NCI-H1436 (cell line): ENCODE measurements at regions not wholly inside any gene's neighbourhood (a gene's known extent, or its start where the extent isn't known, plus 50 kb on each side); places are given as distances from the start of the nearest gene placed in this dataset.

Source experiments
- DNase-seq: peaks from one replicate; lab custom pipeline; 2025; lab: John Stamatoyannopoulos, UW

- no peak for DNase-seq
Observed at GRCh38 chr17:73785496-73785895, 141.3 kb upstream of the SDK2 start.

DNA sequence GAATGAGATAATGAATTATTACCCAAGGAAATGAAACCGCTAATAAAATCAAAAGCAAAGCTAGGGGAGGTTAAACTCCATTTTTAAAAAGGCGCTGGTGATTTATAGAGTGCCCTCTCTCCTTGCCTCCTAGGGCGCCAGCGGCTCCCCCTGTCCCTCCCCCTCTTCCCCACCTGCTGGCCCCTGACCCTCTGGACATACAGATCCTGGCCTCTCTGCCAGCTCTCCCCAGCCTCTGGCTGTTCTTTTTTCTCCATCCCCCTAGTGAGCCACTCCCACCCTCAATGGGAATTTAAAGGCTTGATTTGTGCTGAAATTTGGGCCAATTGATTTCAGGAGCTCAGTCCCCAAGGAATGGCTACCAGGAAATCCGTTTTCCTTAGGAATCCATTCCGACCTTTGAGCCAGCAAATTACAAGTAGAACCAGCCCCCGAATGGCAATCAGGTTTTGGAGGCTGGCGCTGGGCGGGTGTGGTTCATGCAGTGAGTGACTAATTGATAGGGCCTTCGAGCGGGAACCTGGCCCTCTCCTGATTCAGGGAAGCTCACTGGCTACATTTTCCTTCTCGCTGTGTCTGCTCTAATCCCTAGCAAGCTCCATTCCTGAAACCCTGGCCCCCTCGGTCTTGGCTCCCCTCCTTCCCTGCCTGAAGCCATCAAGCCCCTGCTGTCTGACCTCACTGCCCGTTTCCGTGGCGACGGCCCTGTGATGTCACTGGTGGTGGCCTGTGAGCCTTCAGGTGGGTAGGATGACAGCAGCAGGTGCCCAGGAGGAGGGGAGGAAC, 141.9 kb upstream of the SDK2 start:
- DNase-seq: peak; percentile 93

DNA sequence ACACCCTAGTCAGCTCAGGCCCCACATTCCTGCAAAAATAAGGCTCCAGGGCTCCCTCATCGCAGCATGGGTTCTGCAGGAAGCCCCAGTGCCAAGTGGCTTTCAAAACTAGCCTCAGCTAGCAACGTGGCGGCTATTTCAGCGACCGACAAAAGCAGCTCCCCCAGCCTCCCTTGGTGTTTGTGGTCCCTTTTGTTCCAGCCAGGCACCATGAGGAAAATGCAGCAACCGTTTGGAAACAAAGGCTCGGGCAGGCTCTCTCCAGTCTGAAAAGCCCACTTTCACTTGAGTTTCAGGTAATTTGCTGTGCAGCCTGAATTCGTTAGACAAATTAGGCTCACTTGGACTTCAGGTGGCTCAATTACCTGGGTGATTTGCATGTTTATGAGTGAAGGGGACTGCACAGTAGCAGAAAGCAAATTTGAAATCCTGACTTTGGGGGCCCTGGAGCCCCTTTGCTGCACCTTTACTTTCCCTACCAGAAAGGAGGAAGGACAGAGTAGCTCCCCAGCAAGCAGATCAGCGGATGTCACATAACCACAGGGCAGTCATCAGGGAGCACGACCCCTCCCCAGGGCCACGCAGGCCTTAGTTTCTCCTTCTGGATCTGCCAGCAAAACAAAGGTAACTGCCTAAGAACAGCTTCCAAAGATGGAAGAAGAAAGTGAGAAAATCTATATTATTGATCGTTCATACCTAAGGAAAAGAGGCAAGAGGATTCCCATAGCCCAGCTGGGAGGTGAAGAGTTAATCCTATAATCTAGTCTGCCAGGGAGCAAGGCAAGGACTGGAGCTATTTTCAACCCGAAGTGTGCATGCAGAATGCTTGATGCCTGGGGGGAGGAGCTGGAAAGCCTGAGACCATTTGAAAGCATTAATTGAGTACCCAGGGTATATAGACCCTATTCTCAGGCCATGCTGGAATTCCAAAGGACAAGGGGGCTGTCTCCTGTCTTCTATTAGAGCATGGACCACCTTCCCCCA, 143.1 kb upstream of the SDK2 start:
- peak; percentile 91 for DNase-seq

GRCh38 chr17:73788111-73788510, 143.9 kb upstream of the SDK2 start:
- DNase-seq: peak; percentile 81

DNA sequence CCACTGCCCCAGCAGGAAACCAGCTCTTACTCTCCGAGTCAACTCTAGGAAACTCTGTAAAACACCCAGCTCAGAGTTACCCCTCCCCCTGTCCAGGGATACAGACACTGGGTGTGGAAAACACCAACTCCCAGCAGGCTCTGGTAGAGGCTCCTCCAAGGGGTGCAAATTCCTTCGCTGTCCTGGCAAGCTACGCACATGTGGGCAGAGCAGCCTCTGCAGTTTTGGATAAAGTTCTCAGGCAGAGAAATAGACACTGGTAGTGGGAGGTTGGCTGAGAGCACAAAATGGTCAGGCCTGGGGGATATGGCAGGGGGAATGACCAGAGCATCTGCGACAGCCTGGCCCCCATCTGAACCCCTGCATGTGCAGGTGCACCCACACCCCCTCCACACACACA, 146.9 kb upstream of the SDK2 start:
- DNase-seq: no peak

- no peak for DNase-seq
Observed at GRCh38 chr17:73791631-73792030, 147.4 kb upstream of the SDK2 start.

DNA sequence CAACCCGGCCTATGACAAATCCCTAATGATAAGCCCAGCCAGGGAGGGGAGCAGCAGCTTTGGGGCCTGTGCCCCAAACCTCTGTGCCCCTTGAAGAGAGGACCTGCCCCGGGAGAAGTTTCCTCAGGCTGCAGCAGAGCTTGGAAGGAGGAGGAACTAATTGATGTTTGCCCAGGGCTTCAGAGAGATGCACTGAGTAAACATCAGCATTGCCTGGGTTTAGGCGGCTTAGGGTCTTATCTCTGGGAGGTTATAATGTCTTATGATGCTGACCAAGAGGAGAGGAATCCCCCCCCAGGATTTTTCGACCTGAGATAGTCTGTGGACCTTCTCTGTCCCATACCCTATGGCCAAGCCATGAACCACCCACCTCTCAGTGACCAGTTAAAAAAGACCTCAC, 148.7 kb upstream of the SDK2 start:
- peak; percentile 24 for DNase-seq

- DNase-seq: no peak
Observed at GRCh38 chr17:73794336-73794735, 150.1 kb upstream of the SDK2 start.

DNA sequence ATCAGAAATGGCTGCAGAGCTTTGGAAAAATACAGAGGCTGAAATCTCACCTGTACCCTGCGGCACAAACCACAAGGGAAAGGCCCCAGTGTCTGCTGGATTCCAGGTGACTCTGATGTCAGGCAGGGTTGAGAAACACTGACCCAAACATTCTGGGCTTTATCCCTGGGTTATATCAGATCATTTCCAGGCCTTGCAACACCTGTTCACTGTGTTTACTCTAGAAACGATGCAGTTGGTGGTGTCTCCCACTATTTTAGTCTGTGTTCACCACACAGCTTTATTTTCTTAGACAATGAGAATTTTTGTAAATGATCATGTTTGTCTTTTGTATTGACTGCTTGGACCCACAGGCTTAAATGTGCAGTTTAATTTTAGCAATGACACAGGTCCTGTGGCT, 151.5 kb upstream of the SDK2 start:
- no peak for DNase-seq

GRCh38 chr17:73797594-73798110, 153.4 kb upstream of the SDK2 start:
- no peak for DNase-seq

GRCh38 chr17:73798111-73798748, 154.0 kb upstream of the SDK2 start:
- DNase-seq: no peak

DNA sequence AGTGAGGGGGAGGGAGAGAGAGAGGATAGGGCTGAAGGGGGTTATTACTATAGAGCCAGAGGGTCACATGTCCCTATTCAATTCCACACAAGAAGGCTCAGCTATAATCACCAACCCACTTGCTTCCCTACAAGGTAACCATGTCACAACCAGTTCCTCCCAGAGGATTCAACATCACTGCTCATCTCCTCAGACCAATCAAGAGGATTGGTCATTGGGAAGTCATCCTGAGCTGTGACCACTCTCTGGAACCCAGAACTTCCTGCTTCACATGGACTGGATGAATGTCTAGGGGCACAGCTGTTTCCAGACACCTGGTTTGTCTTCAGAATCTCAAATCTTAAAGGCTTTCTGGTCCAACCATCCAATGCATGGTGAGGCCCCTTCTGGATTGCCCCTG, 154.9 kb upstream of the SDK2 start:
- DNase-seq: no peak

DNA sequence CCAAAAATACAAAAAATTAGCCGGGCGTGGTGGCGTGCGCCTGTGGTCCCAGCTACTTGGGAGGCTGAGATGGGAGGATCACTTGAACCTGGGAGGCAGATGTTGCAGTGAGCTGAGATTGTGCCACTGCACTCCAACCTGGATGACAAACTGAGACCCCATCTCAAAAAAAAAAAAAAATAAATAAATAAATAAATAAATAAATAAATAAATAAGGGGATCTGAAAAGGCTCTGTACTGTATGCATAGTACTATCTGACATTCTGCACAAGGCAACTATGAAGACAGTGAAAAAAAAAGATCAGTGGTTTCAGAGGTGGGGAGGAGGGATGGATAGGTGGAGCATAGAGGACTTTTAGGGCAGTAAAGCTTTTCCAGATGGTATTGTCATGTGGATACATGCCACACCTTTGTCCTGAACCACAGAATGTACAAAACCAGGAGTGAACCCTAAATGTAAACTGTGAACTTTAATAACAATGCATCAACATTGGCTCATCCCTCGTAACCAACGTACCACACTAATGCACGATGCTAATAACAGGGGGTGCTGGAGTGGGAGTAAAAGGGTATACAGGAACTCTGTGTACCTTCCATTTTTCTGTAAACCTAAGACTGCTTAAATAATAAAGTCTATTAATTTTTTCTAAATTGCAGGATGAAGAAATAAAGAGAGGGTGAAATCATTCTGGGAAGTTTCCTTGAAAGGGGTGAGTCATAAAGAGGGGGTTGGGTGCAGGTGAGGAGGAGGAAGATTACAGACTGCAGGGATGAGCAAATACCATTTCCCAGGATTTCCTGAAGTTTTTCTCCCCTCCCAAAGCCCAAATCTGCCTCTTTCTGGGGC, 155.8 kb upstream of the SDK2 start:
- DNase-seq: no peak

- peak; percentile 97 for DNase-seq
Observed at GRCh38 chr17:73800893-73801292, 156.6 kb upstream of the SDK2 start.

- DNase-seq: peak; percentile 96
Observed at GRCh38 chr17:73801455-73802100, 157.3 kb upstream of the SDK2 start.

- DNase-seq: no peak
Observed at GRCh38 chr17:73802314-73802713, 158.1 kb upstream of the SDK2 start.

- no peak for DNase-seq
Observed at GRCh38 chr17:73802871-73803270, 158.6 kb upstream of the SDK2 start.

- peak; percentile 90 for DNase-seq
Observed at GRCh38 chr17:73803964-73804435, 159.8 kb upstream of the SDK2 start.

DNA sequence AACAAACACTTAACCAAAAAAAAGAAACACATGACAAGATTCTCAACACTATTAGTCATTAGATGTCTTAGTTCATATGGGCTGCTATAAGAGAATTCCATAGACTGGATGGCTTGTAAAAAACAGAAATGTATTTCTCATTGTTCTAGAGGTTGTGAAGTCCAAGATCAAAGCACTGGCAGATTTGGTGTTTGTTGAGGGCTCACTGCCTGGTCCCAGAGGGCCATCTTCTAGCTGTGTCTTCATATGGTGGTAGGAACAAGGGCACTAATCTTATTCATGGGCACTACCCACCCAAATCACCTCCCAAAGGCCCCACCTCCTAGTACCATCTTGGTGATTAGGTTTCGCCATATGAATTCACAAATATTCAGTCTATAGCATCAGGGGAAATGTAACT, 162.5 kb upstream of the SDK2 start:
- no peak for DNase-seq

DNA sequence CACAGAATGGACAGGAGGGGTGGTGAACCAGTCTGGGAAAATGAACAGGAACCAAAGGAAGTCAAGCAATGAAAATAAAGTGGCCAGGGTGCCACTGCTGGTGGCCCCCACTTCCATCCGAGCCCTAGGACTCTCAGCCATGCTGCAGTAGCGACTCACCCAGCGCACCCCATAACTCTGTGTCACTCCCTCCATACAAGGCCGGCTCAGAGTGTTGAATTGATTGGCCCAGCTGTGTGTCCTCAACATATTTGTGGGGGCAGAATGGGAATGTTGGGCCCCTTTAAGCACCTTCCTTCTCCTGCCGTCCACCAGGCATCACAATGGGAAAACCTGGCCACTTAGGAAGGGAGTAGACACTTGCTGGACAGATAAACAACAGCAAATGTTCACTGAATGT, 169.0 kb upstream of the SDK2 start:
- no peak for DNase-seq

- peak; percentile 91 for DNase-seq
Observed at GRCh38 chr17:73814075-73814474, 169.8 kb upstream of the SDK2 start.
